Activated naive CD8-positive, alpha-beta T cell (primary cell): ENCODE measurements at regions not wholly inside any gene's neighbourhood (a gene's known extent, or its start where the extent isn't known, plus 50 kb on each side); places are given as distances from the start of the nearest gene placed in this dataset.
"Not testable (repeated sequence)": the region's sequence is repeated elsewhere in the genome, so short reads cannot be mapped to it uniquely, and the experiment has no call there.

Experiments
- H3K27ac Mint-ChIP-seq: one replicate; pipeline ENCODE4 v1.8.0; 2021; ENCODE audit warnings: mixed read lengths
- H3K27me3 Mint-ChIP-seq: one replicate; pipeline ENCODE4 v1.8.0; 2021; ENCODE audit warnings: mixed read lengths
- H3K36me3 Mint-ChIP-seq: one replicate; pipeline ENCODE4 v1.8.0; 2021; ENCODE audit warnings: mixed read lengths
- H3K4me1 Mint-ChIP-seq: one replicate; pipeline ENCODE4 v1.8.0; 2021; ENCODE audit warnings: low read depth, mixed read lengths
- H3K4me3 Mint-ChIP-seq: one replicate; pipeline ENCODE4 v1.8.0; 2021; ENCODE audit warnings: mild to moderate bottlenecking, mixed read lengths
- H3K9me3 Mint-ChIP-seq: one replicate; pipeline ENCODE4 v1.8.0; 2021; ENCODE audit warnings: low read depth, mixed read lengths

DNA sequence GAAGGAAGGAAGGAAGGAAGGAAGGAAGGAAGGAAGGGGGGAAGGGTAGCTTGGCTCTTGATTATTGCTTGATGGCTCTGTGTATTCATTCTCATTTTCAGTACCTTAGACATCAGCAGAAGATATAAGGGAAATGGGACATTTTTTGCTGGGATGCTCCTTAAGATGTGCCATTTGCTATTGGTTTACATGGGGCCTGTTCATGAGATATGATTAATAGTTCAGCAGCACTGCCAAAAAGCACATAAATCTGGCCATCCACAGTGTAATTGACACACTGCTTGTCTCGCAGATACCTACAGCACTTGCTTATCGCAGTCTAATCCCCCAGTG lies 137.5 kb upstream of the JARID2 start:
- no peak overlapping the region for H3K4me3 Mint-ChIP-seq
- H3K4me1 Mint-ChIP-seq: no peaks in the 10 kb centered on the region
- peaks cover 7% of the 10 kb centered on the region for H3K9me3 Mint-ChIP-seq
- no peaks in the 10 kb centered on the region for H3K27me3 Mint-ChIP-seq
- H3K27ac Mint-ChIP-seq: no peak overlapping the region
- H3K36me3 Mint-ChIP-seq: peaks cover 6% of the 10 kb centered on the region

GRCh38 chr6:15109338-15110090 lies 136.4 kb upstream of the JARID2 start:
- Mint-ChIP-seq H3K4me1 (no peaks in the 10 kb centered on the region), H3K36me3 (peaks cover 6% of the 10 kb centered on the region), H3K27ac (no peak overlapping the region), H3K27me3 (no peaks in the 10 kb centered on the region), H3K4me3 (no peak overlapping the region), H3K9me3 (peaks cover 7% of the 10 kb centered on the region)

GRCh38 chr6:15110726-15111354 lies 135.0 kb upstream of the JARID2 start:
- H3K36me3 Mint-ChIP-seq: peaks cover 3% of the 10 kb centered on the region
- no peaks in the 10 kb centered on the region for H3K27me3 Mint-ChIP-seq
- peaks cover 3% of the 10 kb centered on the region for H3K9me3 Mint-ChIP-seq
- no peak overlapping the region for H3K4me3 Mint-ChIP-seq
- no peaks in the 10 kb centered on the region for H3K4me1 Mint-ChIP-seq
- no peak overlapping the region for H3K27ac Mint-ChIP-seq

DNA sequence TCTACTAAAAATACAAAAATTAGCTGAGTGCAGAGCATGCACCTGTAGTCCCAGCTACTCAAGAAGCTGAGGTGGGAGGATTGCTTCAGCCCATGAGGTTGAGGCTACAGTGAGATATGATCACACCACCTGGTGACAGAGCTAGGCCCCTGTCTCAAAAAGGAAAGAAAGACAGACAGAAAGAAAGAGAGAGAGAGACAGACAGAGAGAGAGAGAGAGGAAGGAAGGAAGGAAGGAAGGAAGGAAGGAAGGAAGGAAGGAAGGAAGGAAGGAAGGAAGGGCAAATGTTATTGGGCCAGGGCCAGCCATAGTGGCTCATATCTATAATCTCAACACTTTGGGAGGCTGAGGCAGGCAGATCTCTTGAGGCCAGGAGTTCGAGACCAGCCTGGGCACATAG lies 134.3 kb upstream of the JARID2 start:
- not testable (repeated sequence) for H3K9me3 Mint-ChIP-seq, H3K4me3 Mint-ChIP-seq, H3K4me1 Mint-ChIP-seq, H3K36me3 Mint-ChIP-seq, H3K27me3 Mint-ChIP-seq
- peak overlapping the region; percentile 74 for H3K27ac Mint-ChIP-seq

DNA sequence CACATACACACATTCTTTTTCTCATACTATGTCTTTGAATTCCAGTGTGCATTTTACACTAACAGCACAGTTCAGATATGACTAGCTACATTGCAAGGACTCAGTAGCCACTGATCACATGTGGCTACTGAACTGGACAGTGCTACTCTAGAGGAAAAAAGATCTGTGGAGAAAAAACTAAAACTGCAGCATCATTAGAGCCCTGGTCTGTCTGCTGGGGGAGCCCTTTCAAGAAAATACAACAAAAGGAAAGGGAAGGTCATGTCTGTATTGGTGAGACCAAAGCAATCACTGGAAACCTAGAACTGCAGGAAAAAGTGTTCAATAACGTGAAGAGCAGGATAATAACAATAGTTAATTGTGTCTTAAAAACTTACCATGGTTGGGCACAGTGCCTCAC lies 132.3 kb upstream of the JARID2 start:
- no peak overlapping the region for H3K4me3 Mint-ChIP-seq
- no peaks in the 10 kb centered on the region for H3K4me1 Mint-ChIP-seq
- no peaks in the 10 kb centered on the region for H3K9me3 Mint-ChIP-seq
- no peaks in the 10 kb centered on the region for H3K27me3 Mint-ChIP-seq
- no peaks in the 10 kb centered on the region for H3K36me3 Mint-ChIP-seq
- H3K27ac Mint-ChIP-seq: no peak overlapping the region

GRCh38 chr6:15114061-15114460 lies 131.8 kb upstream of the JARID2 start:
- no peak overlapping the region for H3K27ac Mint-ChIP-seq
- no peaks in the 10 kb centered on the region for H3K9me3 Mint-ChIP-seq
- no peaks in the 10 kb centered on the region for H3K27me3 Mint-ChIP-seq

DNA sequence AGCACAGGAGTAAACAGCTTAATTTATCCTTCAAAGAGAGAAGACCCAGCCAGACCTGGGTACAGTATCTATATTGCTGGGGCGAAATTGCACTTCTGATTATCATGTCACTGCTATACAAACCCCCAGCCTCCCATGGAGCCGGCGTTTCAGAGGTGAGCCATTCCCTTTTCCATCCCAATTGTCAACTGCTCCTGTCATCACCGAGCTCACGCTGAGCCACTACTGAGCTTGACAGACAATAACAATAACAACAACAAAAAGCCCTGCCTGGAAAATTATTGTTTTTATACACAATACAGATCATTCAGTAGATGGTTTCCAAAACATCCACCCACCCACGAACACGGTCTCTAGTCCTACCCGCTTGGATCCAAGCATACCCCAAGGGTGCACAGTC lies 129.0 kb upstream of the JARID2 start:
- H3K4me3 Mint-ChIP-seq: no peak overlapping the region
- H3K4me1 Mint-ChIP-seq: no peaks in the 10 kb centered on the region
- no peaks in the 10 kb centered on the region for H3K36me3 Mint-ChIP-seq
- no peaks in the 10 kb centered on the region for H3K9me3 Mint-ChIP-seq
- H3K27ac Mint-ChIP-seq: no peak overlapping the region
- H3K27me3 Mint-ChIP-seq: no peaks in the 10 kb centered on the region

More at GRCh38 chr6:15114061-15114460, 131.8 kb upstream of the JARID2 start:
- no peak overlapping the region for H3K4me3 Mint-ChIP-seq
- H3K4me1 Mint-ChIP-seq: no peaks in the 10 kb centered on the region
- H3K36me3 Mint-ChIP-seq: no peaks in the 10 kb centered on the region

DNA sequence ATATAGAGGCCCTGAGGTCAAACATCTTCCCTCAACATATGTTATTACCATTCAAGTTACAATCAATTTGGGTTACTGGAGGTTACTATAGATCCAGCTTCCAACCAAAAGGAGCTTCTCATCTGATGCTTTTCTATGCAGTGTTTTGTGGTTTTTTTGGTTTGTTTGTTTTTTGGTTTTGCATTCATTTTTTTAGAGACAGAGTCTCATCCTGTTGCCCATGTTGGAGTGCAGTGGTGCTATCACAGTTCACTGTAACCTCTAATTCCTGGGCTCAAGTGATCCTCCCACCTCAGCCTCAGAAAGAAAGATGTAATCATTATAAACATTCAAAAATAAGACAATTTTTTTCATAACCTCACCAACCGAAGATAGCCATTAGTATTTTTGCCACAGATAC lies 124.4 kb upstream of the JARID2 start:
- Mint-ChIP-seq H3K36me3 (no peaks in the 10 kb centered on the region), H3K27me3 (no peaks in the 10 kb centered on the region), H3K4me1 (no peaks in the 10 kb centered on the region), H3K9me3 (no peaks in the 10 kb centered on the region), H3K27ac (no peak overlapping the region), H3K4me3 (no peak overlapping the region)

DNA sequence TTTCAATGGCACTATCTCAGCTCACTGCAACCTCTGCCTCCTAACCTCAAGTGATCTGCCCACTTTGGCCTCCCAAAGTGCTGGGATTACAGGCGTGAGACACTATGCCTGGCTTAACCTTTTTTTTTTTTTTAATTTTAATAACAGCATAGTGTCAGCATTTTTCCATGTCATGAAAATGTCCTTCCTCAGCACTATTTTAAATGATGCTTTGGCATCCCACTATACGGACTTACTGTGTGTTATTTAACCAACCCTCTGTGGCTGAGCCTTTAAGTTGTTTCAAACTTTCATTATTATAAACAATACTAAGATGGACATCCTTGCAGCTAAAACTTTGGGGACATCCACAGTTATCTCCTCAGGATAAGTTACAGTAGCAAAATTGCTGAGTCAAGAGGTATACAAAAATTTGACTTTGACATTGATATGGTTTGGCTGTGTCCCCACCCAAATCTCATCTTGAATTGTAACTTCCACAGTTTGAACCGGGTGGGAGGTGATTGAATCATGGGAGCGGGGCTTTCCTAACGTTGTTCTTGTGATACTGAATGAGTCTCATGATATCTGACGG lies 123.8 kb upstream of the JARID2 start:
- Mint-ChIP-seq H3K36me3 (no peaks in the 10 kb centered on the region), H3K9me3 (no peaks in the 10 kb centered on the region), H3K27me3 (no peaks in the 10 kb centered on the region), H3K4me3 (no peak overlapping the region), H3K4me1 (no peaks in the 10 kb centered on the region), H3K27ac (no peak overlapping the region)

DNA sequence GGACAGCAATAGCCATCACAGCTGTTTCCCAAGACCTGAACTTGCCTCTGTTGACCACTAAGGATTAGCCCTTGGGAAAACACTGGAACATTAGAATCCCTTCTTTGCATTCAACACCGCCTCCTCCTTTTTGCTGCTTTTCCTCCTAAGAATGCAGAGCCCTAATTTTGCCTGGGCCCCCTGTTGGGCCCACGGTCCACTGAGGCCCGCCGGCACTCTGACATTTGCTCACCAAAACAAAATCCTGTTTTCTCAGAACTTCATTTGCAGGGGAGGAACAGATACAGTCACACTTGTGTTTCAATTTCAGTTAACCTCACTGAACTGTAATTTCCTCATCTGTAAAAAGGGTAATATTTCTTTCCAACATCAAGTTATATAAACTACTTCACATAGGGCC lies 116.0 kb upstream of the JARID2 start:
- no peaks in the 10 kb centered on the region for H3K9me3 Mint-ChIP-seq
- no peaks in the 10 kb centered on the region for H3K27me3 Mint-ChIP-seq
- H3K4me3 Mint-ChIP-seq: no peak overlapping the region
- peaks cover 8% of the 10 kb centered on the region for H3K4me1 Mint-ChIP-seq
- H3K27ac Mint-ChIP-seq: no peak overlapping the region
- H3K36me3 Mint-ChIP-seq: no peaks in the 10 kb centered on the region

DNA sequence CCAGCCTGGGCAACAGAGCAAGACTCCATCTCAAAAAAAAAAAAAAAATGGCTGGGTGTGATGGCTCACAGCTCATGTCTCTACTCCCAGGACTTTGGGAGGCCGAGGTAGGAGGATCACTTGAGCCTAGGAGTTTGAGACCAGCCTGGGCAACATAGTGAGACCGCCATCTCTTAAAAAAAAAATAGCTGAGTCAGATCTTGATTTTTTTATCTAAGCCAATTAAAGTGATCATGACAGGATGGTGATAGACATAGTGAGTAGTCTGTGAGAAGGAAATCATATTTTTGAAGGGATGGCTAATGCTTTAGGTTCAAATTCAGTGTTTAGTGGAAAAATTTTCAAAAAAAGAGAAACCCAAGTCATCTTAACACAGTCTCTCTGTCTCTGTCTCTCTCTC lies 114.6 kb upstream of the JARID2 start:
- Mint-ChIP-seq H3K36me3 (no peaks in the 10 kb centered on the region), H3K9me3 (no peaks in the 10 kb centered on the region), H3K27ac (no peak overlapping the region), H3K27me3 (no peaks in the 10 kb centered on the region), H3K4me3 (no peak overlapping the region), H3K4me1 (peaks cover 8% of the 10 kb centered on the region)

GRCh38 chr6:15131651-15132061 lies 114.2 kb upstream of the JARID2 start:
- Mint-ChIP-seq H3K36me3 (no peaks in the 10 kb centered on the region), H3K27ac (no peak overlapping the region), H3K4me1 (peaks cover 8% of the 10 kb centered on the region), H3K9me3 (no peaks in the 10 kb centered on the region), H3K27me3 (no peaks in the 10 kb centered on the region), H3K4me3 (no peak overlapping the region)

- Mint-ChIP-seq H3K27ac (no peak overlapping the region), H3K36me3 (no peaks in the 10 kb centered on the region), H3K4me3 (no peak overlapping the region), H3K4me1 (peaks cover 8% of the 10 kb centered on the region), H3K27me3 (no peaks in the 10 kb centered on the region), H3K9me3 (no peaks in the 10 kb centered on the region)
Measured at GRCh38 chr6:15132167-15132566, 113.7 kb upstream of the JARID2 start.

DNA sequence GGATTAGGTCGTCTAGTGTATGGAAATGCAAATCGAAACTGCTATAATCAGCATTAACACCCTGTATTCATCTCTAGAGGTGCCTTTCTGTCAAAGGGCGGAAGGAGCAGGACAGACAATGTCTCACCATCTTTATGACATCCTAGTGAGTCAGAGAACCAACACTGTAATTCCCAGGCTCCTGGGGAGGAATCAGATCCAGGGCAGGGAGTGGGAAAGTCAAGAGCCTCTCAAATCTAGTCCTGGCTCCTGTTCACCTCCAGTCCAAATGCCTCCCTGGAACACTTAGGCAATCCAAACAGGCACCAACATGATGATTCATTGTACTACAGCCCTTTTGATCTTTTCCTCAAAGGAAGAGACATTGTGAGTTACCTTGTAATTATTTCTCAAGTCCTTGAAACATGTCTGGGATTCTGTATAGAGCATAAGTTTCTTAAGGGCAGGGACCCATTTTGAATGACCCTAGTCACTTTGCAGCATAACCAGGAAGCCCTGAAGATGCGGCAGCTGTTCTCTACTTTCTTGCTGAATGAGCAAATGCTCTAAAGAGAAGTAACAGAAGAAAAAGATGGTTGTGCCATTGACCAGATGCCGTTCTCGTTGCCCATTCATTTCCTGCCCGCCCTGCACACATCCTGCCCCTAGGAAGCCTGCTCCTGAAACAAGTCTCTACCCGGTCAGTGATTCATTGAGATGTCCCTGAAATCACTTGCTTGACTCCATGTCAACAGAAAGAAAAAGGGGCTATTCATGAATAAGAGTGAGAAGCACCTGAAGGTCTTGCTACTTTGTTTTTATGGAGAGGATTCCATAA lies 112.8 kb upstream of the JARID2 start:
- Mint-ChIP-seq H3K4me3 (no peak overlapping the region), H3K27me3 (no peaks in the 10 kb centered on the region), H3K27ac (no peak overlapping the region), H3K36me3 (no peaks in the 10 kb centered on the region), H3K4me1 (peaks cover 8% of the 10 kb centered on the region), H3K9me3 (no peaks in the 10 kb centered on the region)

- Mint-ChIP-seq H3K27me3 (no peaks in the 10 kb centered on the region), H3K4me3 (no peak overlapping the region), H3K27ac (no peak overlapping the region), H3K9me3 (no peaks in the 10 kb centered on the region), H3K36me3 (no peaks in the 10 kb centered on the region), H3K4me1 (no peaks in the 10 kb centered on the region)
Measured at GRCh38 chr6:15137086-15137485, 108.8 kb upstream of the JARID2 start.
